Testis (tissue), 2 donors: ENCODE measurements at regions not wholly inside any gene's neighbourhood (a gene's known extent, or its start where the extent isn't known, plus 50 kb on each side); places are given as distances from the start of the nearest gene placed in this dataset.

ENCODE experiments used
- DNase-seq: peaks from one replicate; pipeline ENCODE4 v3.0.0-alpha.2; 2019
- H3K27ac ChIP-seq, 2 donors: fragments of 200-600 bp; sonication (generic); one replicate each; pipeline ENCODE4 v1.5.1; 2019
- H3K27me3 ChIP-seq: fragments of 200-600 bp; sonication (generic); one replicate; pipeline ENCODE4 v1.5.1; 2019
- H3K36me3 ChIP-seq: fragments of 200-600 bp; sonication (generic); one replicate; pipeline ENCODE4 v1.5.1; 2017; ENCODE audit warnings: low read depth; ENCODE audit errors: missing control alignments
- H3K4me1 ChIP-seq: fragments of 200-600 bp; sonication (generic); one replicate; pipeline ENCODE4 v1.5.1; 2019
- H3K4me3 ChIP-seq, 2 donors: fragments of 200-600 bp; sonication (generic); one replicate each; pipeline ENCODE4 v1.5.1; 2017 to 2019
- H3K9me3 ChIP-seq: fragments of 200-600 bp; sonication (generic); one replicate; pipeline ENCODE4 v1.5.1; 2017
- POLR2A ChIP-seq: fragments of 450-650 bp; IDR thresholded peaks from one replicate; pipeline ENCODE4 v1.6.1; 2017; ENCODE audit warnings: antibody characterized with exemption, mild to moderate bottlenecking, moderate library complexity
- WGBS, 2 donors: methylation state at CpG; one replicate each; pipeline ENCODE4 v1.1.5; 2018; 5-methylcytosine and 5-hydroxymethylcytosine counted together
- intact Hi-C: fragments of 100-400 bp; cut with DNase I; formaldehyde crosslinking; loops from one replicate; pipeline ENCODE4 v1.15.1; 2023; ENCODE audit warnings: low total_unique reads
- TF ChIP-seq, protein P1 (sequence below), 3 experiments: fragments of 450-650 bp in 2 of 3; fragments of 200-600 bp in 1 of 3; sonication (generic) in 1 of 3; IDR thresholded peaks; one replicate each; pipeline ENCODE4 v1.5.1; 2016 to 2019; ENCODE audit warnings: antibody characterized with exemption in 3 of 3, mild to moderate bottlenecking in 2 of 3, moderate library complexity in 1 of 3

DNA sequence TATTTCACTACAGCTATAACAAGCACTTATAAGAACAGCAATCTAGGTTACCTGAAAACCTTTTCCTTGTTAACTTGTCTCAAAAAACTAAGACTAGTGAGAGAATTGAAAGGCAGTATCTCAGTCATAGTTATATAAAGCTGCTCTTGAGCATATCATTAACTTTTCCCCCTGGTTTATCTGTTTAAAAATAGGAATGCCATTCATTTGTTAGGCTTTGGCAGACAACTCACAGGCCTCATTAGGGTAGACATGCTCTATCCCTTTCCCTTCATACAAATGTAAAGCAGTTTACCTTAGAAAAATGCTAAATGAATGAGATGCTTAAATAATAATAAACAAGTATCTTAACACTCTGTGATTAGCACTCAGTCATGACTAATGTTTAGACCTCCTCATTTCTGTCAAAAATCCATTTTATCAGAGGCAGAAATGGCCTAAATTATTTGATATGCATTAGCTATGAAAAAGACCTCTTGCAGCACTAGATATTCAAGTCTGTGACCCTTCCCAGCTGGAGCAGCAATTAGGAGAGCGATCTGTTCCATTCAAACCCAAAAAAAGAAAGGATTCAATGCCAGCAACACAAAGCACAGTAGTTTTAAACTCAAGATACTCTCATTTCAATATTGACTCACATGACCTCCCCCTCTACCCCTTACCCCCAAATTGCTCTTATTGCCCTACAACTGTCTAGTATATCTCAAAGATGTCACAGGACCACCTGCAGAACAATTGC, 1578.8 kb upstream of the WWC1 start:
- no peaks in the 10 kb centered on the region for H3K27me3 ChIP-seq
- no peaks in the 10 kb centered on the region for H3K4me1 ChIP-seq
- H3K27ac ChIP-seq: no peak overlapping the region
- no peak overlapping the region for H3K4me3 ChIP-seq
- 69 to 70% methylated on average over 1 of the region's 1 CpG for WGBS, 2 donors
- H3K9me3 ChIP-seq: no peaks in the 10 kb centered on the region
- no peak for TF ChIP-seq POLR2A
- TF ChIP-seq, protein P1, sequence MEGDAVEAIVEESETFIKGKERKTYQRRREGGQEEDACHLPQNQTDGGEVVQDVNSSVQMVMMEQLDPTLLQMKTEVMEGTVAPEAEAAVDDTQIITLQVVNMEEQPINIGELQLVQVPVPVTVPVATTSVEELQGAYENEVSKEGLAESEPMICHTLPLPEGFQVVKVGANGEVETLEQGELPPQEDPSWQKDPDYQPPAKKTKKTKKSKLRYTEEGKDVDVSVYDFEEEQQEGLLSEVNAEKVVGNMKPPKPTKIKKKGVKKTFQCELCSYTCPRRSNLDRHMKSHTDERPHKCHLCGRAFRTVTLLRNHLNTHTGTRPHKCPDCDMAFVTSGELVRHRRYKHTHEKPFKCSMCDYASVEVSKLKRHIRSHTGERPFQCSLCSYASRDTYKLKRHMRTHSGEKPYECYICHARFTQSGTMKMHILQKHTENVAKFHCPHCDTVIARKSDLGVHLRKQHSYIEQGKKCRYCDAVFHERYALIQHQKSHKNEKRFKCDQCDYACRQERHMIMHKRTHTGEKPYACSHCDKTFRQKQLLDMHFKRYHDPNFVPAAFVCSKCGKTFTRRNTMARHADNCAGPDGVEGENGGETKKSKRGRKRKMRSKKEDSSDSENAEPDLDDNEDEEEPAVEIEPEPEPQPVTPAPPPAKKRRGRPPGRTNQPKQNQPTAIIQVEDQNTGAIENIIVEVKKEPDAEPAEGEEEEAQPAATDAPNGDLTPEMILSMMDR (IDR thresholded peaks at IDR 0.05): no peak
- no peak for DNase-seq
- intact Hi-C loops: no loop called here
- no peaks in the 10 kb centered on the region for H3K36me3 ChIP-seq

- Histone ChIP-seq H3K27ac (no peak overlapping the region), H3K4me3 (no peak overlapping the region), H3K4me1 (no peaks in the 10 kb centered on the region), H3K9me3 (no peaks in the 10 kb centered on the region), H3K27me3 (no peaks in the 10 kb centered on the region), H3K36me3 (no peaks in the 10 kb centered on the region)
- no peak for DNase-seq
- TF ChIP-seq POLR2A: no peak
- TF ChIP-seq, protein P1 (IDR thresholded peaks at IDR 0.05): no peak
- intact Hi-C loops: no loop called here
- WGBS, 2 donors: 88 to 89% methylated on average over 8 of the region's 8 CpGs
Measured at GRCh38 chr5:166713295-166713694, 1578.2 kb upstream of the WWC1 start.

- H3K4me1 ChIP-seq: no peaks in the 10 kb centered on the region
Measured at GRCh38 chr5:166716856-166717492, 1574.5 kb upstream of the WWC1 start.

DNA sequence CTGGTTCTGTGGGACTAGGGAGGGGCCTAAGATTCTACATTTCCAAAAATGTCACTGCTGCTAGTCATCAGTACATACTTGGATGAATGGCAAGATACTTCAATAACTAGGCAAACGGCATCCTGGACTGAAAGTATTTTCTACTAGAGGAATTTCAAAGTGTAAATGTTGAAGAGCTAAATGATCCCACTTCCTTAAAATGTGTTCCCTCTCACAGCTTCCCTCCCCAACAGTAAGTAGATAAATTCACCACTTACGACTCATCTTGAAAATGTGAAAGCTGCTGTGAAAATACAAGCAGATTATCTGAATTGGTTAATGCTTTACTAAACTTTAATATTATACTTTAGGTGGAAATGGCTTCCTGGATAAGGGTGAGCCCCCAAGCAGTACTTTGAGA, 1571.5 kb upstream of the WWC1 start:
- TF ChIP-seq, protein P1 (IDR thresholded peaks at IDR 0.05): no peak
- no peak for TF ChIP-seq POLR2A
- intact Hi-C loops: no loop called here
- no peaks in the 10 kb centered on the region for H3K9me3 ChIP-seq
- no peak for DNase-seq
- no peaks in the 10 kb centered on the region for H3K36me3 ChIP-seq
- H3K4me1 ChIP-seq: no peaks in the 10 kb centered on the region
- WGBS, 2 donors: 67 to 83% methylated on average over 2 of the region's 2 CpGs
- H3K4me3 ChIP-seq: no peak overlapping the region
- no peaks in the 10 kb centered on the region for H3K27me3 ChIP-seq
- no peak overlapping the region for H3K27ac ChIP-seq

More at GRCh38 chr5:166716856-166717492, 1574.5 kb upstream of the WWC1 start:
- H3K27ac ChIP-seq: no peak overlapping the region
- no peaks in the 10 kb centered on the region for H3K27me3 ChIP-seq
- H3K9me3 ChIP-seq: no peaks in the 10 kb centered on the region
- no peak overlapping the region for H3K4me3 ChIP-seq
- DNase-seq: no peak
- TF ChIP-seq, protein P1 (IDR thresholded peaks at IDR 0.05): no peak
- no peak for TF ChIP-seq POLR2A
- 87 to 94% methylated on average over 6 of the region's 6 CpGs for WGBS, 2 donors
- H3K36me3 ChIP-seq: no peaks in the 10 kb centered on the region
- intact Hi-C loops: no loop called here
